ENCODE measurements at regions not wholly inside any gene's neighbourhood (a gene's known extent, or its start where the extent isn't known, plus 50 kb on each side); places are given as distances from the start of the nearest gene placed in this dataset.
"Not testable (repeated sequence)": the region's sequence is repeated elsewhere in the genome, so short reads cannot be mapped to it uniquely, and the experiment has no call there.

- 34 to 38% methylated on average over 5 of the region's 5 CpGs for WGBS, 2 donors
- no peak overlapping the region for H3K4me3 ChIP-seq (ENCODE audit: low read depth, poor library complexity, severe bottlenecking)
- intact Hi-C loops (cut with DNase I; ENCODE audit: low total_unique reads) = no loop called here
- TF ChIP-seq CTCF (IDR thresholded peaks at IDR 0.05) = no peak
- no peak for TF ChIP-seq POLR2A (IDR thresholded peaks at IDR 0.05)
- DNase-seq (ENCODE audit: low spot score in 2 of 2) = no peak
These were observed 185.8 kb downstream of the B3GLCT start for GRCh38 chr13:31385540-31385939.

- intact Hi-C loops (cut with DNase I; ENCODE audit: low total_unique reads) = no loop called here
- DNase-seq (ENCODE audit: low spot score in 2 of 2) = no peak
- no peak for TF ChIP-seq POLR2A (IDR thresholded peaks at IDR 0.05)
- no peak for TF ChIP-seq CTCF (IDR thresholded peaks at IDR 0.05)
- no peak overlapping the region for H3K4me3 ChIP-seq (ENCODE audit: low read depth, poor library complexity, severe bottlenecking)
- WGBS, 2 donors = 68 to 71% methylated on average over 4 of the region's 4 CpGs
These were observed 194.7 kb downstream of the B3GLCT start for GRCh38 chr13:31394506-31394905.

GRCh38 chr13:31395090-31395489 is 195.3 kb downstream of the B3GLCT start:
- 78 to 80% methylated on average over 3 of the region's 3 CpGs for WGBS, 2 donors
- DNase-seq (ENCODE audit: low spot score in 2 of 2) = no peak
- intact Hi-C loops (cut with DNase I; ENCODE audit: low total_unique reads) = no loop called here
- no peak overlapping the region for H3K4me3 ChIP-seq (ENCODE audit: low read depth, poor library complexity, severe bottlenecking)
- TF ChIP-seq CTCF (IDR thresholded peaks at IDR 0.05) = no peak
- TF ChIP-seq POLR2A (IDR thresholded peaks at IDR 0.05) = no peak

GRCh38 chr13:31399690-31400089 is 199.9 kb downstream of the B3GLCT start:
- DNase-seq (ENCODE audit: low spot score in 2 of 2) = no peak
- TF ChIP-seq POLR2A (IDR thresholded peaks at IDR 0.05) (no peak), CTCF (IDR thresholded peaks at IDR 0.05) (no peak)
- no peak overlapping the region for H3K4me3 ChIP-seq (ENCODE audit: low read depth, poor library complexity, severe bottlenecking)
- intact Hi-C loops (cut with DNase I; ENCODE audit: low total_unique reads) = no loop called here

- DNase-seq (ENCODE audit: low spot score in 2 of 2); intact Hi-C loops (cut with DNase I; ENCODE audit: low total_unique reads); H3K4me3 ChIP-seq (ENCODE audit: low read depth, poor library complexity, severe bottlenecking): not testable (repeated sequence)
- 53 to 56% methylated on average over 4 of the region's 4 CpGs for WGBS, 2 donors
These were observed 203.9 kb downstream of the B3GLCT start for GRCh38 chr13:31403711-31404110.

GRCh38 chr13:31408927-31409326 is 209.2 kb downstream of the B3GLCT start:
- no peak for TF ChIP-seq CTCF (IDR thresholded peaks at IDR 0.05)
- no peak for TF ChIP-seq POLR2A (IDR thresholded peaks at IDR 0.05)
- no peak overlapping the region for H3K4me3 ChIP-seq (ENCODE audit: low read depth, poor library complexity, severe bottlenecking)
- 81 to 84% methylated on average over 1 of the region's 1 CpG for WGBS, 2 donors
- intact Hi-C loops (cut with DNase I; ENCODE audit: low total_unique reads) = no loop called here
- DNase-seq (ENCODE audit: low spot score in 2 of 2) = peak in 1 of 2 donors; percentile 36
